Amniotic epithelial cell (primary cell): ENCODE measurements at regions not wholly inside any gene's neighbourhood (a gene's known extent, or its start where the extent isn't known, plus 50 kb on each side); places are given as distances from the start of the nearest gene placed in this dataset.
A peak's percentile ranks its signal among the peaks of the same experiment; 100 is the strongest.

Source experiments
- DNase-seq: peaks from one replicate; pipeline ENCODE4 v3.0.0-alpha.2; 2010; ENCODE audit warnings: low read depth

DNA sequence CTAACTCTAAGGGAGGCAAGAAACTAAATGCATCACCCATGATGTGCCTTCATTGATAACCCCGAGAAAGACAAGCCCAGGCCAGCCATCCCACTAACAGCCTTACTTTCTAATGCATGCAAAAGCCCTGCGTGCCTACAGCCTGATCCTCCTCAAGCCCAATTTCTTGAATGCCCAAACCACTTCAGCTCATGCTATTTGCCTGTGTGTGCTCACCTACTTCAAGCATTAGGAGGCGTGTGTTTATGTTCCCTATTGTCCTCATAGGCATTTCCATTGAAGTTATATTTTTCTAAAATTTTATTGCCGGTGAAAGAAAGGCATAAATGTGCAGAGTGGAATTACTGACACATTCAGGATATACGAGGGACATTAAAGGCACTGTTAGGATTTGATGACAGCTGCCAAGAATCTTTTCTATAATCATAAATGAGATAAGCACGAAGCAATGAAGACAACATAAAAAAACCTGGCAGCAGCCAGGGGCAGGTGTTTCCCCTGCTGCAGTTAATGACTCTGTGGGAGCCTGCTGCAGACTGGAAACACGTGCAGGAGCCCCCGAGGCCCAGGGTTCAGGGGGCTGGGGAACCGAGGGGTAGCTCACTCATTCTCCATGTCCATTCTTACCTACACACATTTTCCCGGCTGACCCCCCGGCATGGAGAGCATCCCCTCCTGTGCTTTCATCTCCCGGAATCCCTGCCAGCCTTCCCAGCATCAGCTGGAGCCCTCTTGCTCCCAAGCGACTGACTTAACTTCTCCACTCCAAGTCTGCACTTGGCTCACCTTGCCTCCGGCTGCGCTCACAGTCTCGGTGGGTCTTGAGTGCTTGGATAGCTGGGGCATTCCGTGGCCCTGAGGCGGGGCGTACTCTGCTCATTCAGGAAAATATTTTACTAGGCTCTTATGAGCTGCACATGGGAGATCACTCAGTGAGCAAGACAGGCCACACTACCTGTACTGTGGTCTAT lies 292.3 kb upstream of the SIX2 start:
- no peak for DNase-seq

DNA sequence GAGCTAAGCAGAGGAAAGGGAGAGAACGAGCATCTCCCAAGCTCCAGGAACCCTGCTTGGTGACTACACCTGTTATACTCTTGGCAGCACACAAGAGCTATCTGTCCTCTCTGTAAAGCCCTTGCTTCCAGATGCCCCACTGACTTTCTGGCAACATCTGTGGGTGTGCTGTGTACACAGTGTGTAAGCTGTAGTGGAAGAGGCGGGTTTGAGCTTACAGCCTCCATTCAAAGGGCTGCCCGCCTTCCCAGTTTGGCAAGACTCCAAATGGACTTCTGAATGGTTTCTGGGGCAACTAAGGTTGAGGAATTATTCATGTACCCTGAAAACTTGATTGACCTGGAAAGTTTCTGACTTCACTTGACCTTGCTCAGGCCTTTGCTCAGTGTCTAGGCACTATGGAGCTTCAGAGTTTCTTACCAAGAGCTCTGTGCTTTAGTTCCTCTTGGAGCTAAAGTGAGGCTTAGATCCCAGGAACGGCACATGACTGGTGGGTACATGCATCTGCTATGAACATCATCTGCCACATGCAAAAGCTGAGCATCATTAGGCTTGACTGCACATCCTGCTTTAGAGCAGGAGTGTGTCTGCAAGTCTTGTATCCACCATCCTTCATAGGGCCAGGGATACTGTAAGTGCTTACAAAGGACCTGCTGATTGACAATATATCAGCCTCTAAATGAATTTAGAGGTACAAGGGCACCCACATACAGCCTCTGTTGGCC lies 290.9 kb upstream of the SIX2 start:
- DNase-seq = no peak

DNA sequence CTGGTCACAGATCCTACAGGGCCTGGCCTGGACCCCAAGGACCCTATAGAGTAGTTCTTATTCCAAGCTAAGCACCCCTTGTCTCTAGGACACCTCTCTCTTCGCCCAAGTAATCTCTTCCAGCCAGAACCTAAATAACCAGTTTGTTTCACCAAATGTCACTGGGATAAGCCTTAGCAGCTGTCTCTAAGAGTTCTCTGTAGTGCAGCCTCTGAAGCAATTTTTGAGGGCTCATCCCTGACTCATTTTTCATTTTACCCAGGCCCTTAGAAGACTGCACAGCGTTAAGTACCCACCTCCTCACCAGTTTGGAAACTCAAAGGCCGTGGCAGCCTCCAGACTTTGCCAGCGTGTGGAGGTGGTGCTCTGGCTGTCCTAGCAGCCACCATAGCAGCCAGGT lies 290.1 kb upstream of the SIX2 start:
- no peak for DNase-seq

DNA sequence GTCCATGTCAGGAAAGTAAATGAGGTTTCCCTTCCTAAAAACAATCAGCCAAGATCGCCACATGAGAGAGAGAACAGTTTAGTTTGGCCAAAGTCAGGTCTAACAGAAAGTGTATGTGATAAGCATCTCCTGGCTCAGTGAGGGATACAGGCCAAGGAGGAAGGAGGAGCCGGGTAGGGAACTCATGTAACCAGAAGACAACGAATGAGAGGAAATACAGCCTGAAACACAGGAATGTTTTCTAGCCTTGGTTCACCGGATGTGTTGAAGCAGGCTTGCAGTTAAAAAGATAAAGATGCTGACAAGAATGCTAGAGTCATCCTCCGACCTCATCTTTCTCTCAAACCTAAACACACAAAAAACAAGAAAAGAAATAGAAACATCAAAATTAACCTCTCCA lies 283.9 kb upstream of the SIX2 start:
- peak; percentile 61 for DNase-seq

DNA sequence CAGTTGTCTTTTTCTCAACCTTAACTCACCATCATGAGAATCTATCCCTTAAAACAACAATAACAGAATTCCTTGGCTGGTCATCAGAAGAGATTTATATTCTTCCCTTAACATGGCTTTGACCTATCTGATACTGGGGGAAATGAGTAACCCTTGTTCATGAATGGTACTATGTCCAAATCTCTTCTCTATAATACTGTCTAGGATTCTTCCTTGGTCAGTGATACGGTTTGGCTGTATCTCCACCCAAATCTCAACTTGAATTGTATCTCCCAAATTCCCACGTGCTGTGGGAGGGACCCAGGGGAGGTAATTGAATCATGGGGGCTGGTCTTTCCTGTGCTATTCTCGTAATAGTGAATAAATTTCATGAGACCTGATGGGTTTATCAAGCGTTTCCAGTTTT lies 282.0 kb upstream of the SIX2 start:
- no peak for DNase-seq

DNA sequence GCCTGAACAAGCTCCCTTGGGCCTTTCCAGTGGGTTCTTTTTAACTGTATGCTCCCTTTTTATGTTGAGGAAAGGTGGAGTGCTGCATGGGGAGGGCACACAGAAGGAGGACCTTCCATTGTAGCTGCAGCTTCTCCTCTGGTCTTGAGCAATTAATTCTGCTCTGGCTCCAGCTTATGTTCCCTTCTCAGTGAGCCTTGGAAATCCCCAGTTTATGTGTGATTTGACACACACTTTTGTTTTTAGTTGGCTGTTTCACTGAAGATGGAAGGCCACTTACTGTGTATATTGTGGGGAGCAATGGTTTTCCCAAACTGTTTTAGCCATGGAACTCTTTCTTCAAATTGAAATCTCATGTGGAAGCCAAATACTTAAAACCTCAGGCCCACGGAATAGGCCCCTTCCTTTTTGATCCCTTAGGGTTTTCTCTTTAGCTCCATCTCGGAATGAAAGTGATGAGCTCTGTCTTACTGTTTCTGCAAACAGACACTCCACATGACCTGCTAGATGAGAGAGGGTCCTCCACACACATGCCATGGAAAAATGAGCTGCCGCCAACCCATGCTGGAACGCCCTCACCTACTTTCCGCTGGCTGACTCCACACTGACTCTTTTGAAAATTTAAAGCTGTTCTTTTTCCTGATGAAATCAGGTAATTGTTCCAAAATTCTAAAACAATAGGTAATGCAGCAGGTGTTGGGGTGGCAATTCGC lies 280.9 kb upstream of the SIX2 start:
- no peak for DNase-seq

DNA sequence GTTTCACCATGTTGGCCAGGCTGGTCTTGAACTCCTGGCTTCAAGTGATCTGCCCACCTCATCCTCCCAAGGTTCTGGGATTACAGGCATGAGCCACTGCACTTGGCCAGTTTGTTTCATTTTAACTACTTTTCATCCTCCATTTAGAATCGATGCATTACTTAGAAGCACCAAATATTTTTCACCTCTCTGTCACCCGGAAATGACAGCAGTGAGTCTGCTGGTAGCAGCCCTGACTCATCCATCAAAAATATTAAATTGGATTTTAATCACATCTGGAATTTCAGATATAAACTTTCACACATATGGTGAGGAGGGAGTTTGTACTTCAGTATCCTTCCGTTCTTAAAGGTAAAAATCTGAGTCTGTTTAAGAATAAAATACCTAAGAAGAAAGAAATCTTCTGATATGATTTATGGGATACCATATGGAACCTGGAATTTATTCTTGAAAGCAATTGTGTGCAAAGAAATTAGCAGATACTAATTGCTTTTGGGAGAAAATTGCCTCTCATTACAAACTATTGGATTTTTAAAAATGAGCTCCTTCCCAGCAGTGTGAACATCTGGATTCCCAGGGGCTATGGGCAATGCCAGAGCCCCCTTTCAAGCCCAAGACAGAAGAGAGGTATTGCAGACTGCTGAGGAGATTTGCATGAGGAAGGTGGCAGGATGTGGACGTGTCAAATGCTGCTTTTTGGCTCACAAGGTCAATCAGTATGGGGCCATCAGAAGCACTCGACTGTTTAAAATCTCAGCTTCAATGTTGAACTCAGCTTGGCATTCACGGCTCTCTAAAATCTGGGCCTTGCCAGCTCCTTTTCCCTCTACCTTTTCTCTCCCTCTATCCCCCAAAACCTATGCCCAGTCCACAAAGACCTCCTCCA lies 279.5 kb upstream of the SIX2 start:
- DNase-seq = no peak

DNA sequence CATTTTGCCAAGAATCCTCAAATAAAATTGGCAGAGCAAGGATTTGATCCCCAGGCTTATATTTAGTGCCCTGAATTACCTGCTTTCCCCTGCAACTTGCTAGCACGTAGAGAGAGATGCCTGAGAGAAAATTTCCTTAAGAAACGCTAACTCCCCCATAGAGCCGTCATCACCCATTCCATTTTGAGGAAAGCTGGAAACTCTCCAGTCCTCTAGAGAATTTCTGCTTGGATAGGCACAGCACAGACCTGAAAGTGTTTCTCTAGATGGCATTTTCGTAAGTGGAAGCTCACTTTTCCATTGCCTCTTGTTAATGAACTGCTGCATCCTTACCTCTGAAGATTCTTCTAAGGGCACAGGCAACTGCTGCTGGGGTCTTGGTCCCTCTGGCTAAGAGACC lies 277.8 kb upstream of the SIX2 start:
- peak; percentile 23 for DNase-seq

DNA sequence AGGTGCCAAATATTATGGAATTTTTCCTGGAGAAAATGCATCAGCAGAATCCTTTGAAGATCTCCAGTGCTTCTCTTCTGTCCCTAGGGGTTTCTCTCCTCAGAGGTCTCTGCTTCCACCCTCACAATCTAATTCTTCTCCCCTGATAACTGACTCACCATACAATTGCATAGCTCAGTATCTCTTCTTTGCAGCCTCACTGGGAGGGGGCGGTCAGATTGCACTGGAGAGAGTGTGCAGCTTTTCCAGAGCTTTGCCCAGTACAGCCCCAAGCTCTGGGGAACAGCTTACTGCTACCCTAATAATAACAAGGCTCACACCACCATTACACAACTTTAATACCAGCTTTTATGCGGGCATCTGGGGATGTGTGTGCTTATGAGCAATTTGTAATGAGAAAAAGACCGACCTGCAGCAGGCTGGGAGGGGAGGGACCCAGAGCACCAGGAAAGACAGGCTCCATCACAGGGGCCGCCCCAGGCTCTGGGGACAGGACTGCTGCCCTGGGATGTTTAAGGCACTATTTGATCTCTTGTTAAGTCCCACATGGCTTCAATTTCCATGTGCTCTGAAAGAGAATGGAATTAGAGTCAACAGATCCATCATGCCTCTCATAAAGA lies 276.6 kb upstream of the SIX2 start:
- no peak for DNase-seq

DNA sequence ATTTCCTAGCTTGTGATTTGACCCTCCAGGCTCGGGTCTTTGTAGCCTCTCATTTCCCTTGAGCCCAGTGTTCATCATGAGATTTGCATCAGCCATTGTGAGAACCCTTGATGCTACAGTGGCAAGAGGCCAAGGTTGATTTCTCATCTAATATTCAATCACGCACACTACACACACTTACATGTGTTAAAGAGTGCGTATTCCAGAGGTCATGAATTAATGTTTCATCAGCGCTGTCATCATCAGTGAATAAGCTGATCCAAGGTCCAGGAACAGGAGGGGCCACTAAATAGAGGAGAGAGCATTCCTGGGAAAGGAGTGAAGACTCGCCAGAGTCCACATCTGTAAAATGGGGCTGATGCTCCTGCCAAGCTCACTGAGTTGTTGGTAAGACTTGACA lies 276.1 kb upstream of the SIX2 start:
- no peak for DNase-seq

DNA sequence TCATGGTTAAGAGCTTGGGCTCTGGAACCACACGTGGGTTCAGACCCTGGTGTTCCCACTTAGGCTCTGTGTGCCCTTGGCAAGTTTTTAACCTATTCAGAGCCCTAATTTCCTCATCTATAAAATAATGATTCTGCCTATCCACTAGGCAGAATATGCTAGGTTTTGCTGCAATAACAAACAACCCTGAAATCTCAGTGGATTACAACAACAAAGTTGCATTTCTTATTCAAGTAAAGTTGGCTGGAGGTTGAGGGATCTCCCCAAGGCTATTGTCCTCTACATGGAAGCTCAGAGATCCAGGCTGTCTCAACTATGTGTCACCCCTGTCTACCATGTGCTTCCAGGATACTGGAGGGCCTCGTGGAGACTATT lies 275.4 kb upstream of the SIX2 start:
- no peak for DNase-seq

DNA sequence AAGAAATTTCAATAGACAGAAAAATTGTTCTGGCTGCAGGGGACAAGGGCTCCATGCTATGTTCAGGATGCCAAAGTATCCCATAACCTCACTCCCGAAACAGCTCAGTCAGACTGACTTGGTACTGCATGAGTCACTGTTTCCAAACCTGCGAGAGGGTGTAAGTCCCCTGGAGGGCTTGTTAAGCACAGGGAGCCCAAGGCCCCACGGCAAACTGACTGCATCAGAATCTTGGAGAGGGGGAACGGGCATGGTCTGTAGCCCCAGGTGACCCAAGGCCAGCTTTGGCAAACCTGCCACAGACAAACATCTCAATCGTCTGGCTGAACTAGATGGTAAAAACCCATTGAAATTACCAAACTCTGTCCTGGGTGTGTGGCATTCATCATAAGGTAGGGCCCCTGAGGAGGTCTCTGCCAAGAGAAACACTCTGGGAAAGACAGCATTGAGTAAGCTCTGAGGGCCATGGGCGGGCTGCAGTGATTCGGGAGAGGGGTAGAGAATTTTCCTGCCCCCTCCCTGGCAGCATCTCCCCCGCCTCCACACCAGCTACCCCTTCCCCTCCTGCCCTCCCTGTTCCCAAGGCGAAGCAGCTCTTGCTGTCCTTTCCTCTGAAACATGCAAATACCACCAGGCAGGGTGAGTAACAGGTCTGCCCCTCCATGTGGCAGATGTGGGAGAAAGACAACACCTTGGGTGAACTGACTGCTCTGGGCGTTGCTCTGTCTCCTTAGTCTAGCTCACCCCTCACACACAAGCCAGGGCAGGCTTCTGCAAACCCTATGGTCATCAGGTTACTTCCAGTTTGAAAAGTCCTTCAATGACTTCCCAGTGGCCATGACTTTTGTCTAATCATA lies 274.7 kb upstream of the SIX2 start:
- DNase-seq = no peak

DNA sequence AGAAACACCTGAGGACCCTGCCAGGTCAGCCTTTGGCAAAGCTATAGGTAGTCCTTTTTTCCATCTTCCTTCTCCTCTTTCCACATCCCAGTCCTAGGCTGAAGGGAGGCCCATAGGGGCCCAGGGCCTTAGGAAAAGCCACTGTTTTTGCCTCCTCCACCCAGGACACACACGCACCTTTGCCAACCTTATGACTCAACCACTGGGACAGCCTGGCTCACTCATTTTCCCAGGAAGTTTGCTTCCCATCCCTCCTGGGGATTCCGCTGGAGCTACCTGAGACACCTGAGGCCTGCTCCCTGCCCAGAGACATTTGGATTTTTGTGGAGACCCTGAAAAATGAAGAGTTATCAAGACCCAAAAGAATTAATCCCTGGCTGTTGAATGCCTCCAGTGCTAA lies 273.4 kb upstream of the SIX2 start:
- no peak for DNase-seq

DNA sequence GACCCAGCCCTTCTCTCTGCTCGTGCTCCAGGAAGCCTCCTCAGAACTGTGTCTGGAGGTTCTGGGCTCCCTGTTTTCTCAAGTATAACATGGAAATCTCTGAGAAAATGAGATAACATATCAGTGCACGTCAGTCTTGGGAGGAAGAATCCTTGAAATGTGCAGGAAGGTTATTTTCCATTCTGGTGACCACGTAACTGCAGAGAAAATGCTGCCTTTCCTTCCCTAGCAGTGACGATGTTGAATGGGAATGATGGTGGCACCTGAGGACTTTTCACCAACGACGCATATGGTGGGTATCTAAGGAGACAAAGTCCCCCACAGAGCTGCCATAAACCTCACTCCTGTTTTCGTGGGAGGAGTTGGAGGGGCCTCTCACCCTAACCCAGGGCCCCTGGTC lies 272.1 kb upstream of the SIX2 start:
- DNase-seq = no peak

DNA sequence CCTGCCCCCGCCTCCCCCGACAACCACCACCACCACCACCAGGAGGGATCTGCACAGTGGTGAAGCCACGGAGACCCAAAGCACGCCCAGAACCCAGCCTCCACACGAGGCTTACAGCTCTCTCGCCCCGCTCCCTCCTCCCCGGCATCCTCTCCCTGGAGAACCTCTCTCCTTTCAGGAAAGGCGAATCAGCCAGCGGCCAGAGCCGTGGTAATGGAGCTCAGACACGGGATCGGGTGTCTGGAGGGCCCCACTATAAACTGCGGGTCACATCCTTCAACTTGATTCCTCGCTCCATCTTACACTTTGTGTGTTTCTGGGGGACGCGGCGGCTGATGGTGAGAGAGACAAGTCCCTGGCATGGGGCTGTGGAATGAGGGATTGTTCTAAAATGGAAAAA lies 271.5 kb upstream of the SIX2 start:
- no peak for DNase-seq

DNA sequence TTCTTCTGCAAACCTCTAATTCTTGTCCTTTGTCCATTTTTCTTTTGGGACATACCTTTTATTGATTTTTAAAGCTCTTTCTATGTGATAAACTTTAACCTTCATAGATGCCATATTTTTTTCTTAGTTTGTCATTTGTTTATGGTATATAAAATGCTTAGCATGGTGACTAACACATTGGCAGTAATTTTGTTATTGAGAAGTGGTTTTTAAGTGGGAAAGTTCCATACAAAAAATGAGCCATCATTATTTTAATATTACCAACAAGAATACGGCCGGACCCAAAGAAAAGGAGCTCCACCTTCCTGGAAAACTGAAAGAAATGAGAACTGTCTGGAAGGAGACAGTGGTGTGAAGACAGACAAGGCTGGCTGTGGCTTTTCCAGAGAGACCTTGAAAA lies 270.1 kb upstream of the SIX2 start:
- no peak for DNase-seq

DNA sequence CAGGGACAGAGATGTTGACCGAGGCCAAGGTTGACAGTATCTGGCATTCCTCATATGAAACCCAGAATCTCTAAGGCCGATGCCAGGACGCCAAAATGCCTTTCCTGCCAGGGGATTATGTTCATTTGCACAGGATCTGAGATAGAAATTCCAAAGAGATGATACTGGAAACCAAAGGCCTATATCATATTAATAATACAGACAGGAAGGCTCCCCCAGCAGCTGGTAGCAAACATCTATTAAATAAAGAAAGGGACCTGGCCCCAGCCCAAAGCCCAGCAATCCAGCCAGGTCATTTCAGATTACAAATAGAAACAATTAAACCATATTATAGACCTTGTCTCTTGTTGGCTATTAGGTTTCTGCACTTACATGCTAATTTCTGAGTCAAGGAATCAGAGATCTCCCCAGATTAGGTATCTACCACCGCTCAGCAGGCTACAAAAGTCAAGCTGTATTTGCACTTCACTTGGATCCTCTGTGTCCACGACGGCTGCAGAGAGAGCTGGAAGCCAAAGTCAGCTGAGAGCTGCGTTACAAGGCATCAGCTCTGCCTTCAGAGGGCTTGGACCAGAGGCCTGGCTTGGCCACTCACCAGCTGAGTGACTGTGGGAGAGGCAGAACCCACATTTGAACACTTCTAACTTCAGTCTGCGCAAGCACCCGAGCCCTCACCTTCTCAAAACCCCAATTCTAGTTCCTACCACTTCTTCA lies 269.3 kb upstream of the SIX2 start:
- peak; percentile 54 for DNase-seq

DNA sequence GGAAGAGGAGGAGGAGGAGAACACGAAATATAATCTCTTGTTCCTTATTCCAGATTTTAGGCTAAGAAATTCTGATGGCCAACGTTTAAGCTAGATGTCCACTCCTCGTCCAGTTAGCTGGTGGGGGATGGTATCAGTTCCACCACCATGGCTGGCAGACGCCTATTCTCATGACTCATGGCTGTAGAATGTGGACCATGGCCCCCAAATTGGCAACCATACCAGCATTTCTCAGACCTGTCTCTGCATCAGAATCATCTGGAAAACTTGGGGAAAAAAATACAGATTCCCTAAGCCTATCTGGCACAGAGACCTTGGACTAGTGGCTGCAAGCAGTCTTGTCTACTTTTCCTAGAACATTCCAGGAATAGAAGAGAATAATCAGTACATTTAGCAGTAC lies 267.7 kb upstream of the SIX2 start:
- DNase-seq = peak; percentile 16

DNA sequence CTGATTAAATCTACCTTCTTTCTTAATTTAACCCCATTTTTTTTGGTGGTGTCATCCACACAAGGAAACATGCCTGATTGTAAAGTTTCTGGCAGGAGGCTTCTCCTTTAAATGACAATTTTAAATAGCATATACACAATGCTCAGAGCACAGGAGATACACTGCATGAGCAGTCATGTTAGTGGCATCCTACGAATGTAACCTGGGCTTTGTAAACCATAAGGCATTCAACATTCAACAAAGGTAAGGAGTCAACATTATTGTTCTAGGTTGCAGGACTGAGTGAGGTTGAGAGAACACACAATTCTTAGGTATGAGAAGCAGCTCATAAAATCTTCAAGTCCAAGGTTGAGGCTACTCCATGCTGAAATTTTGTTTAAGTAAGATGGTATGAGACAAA lies 266.6 kb upstream of the SIX2 start:
- no peak for DNase-seq
